ENCODE measurements at regions not wholly inside any gene's neighbourhood (a gene's known extent, or its start where the extent isn't known, plus 50 kb on each side); places are given as distances from the start of the nearest gene placed in this dataset.

GRCh38 chr14:59013672-59014298 lies 174.7 kb upstream of the DAAM1 start (continued):
- TF ChIP-seq BCLAF1 (IDR thresholded peaks at IDR 0.05), result no peak
- TF ChIP-seq ZNF678 (CRISPR knock-in tag; IDR thresholded peaks at IDR 0.05), result no peak
- TF ChIP-seq KAT2B (IDR thresholded peaks at IDR 0.05; ENCODE audit: borderline replicate concordance, low read depth, low read length), result no peak
- TF ChIP-seq ZFAT (CRISPR knock-in tag; conservative IDR thresholded peaks at IDR 0.05), result no peak
- TF ChIP-seq TFDP2 (CRISPR knock-in tag; IDR thresholded peaks at IDR 0.05), result no peak
- TF ChIP-seq ELF3 (CRISPR knock-in tag; IDR thresholded peaks at IDR 0.05), result peak; percentile 58
- no peak for TF ChIP-seq ATF7 (IDR thresholded peaks at IDR 0.05)
- TF ChIP-seq ATF7 (CRISPR knock-in tag; IDR thresholded peaks at IDR 0.05), result no peak
- TF ChIP-seq ZNF773 (CRISPR knock-in tag; IDR thresholded peaks at IDR 0.05; ENCODE audit: borderline replicate concordance), result no peak
- TF ChIP-seq TCF7 (IDR thresholded peaks at IDR 0.05; ENCODE audit: low read depth), result no peak
- TF ChIP-seq ZNF781 (CRISPR knock-in tag; IDR thresholded peaks at IDR 0.05; ENCODE audit: borderline replicate concordance, not compliant biosample characterization), result no peak
- peak; percentile 97 for TF ChIP-seq ATF3 (CRISPR knock-in tag; IDR thresholded peaks at IDR 0.05)
- no peak for TF ChIP-seq ZFP36 (IDR thresholded peaks at IDR 0.05; ENCODE audit: borderline replicate concordance, low read depth, low read length, partially characterized antibody)
- no peak for TF ChIP-seq GABPA (IDR thresholded peaks at IDR 0.05; ENCODE audit: low read depth, low read length)
- peak; percentile 66 for TF ChIP-seq GABPA (CRISPR knock-in tag; IDR thresholded peaks at IDR 0.05; ENCODE audit: low read depth)
- TF ChIP-seq MLXIP (CRISPR knock-in tag; IDR thresholded peaks at IDR 0.05; ENCODE audit: borderline replicate concordance), result no peak
- TF ChIP-seq ZNF235 (CRISPR knock-in tag; IDR thresholded peaks at IDR 0.05; ENCODE audit: borderline replicate concordance), result no peak
- no peak for TF ChIP-seq ZZZ3 (CRISPR knock-in tag; IDR thresholded peaks at IDR 0.05; ENCODE audit: borderline replicate concordance)
- no peak for TF ChIP-seq ZNF275 (CRISPR knock-in tag; IDR thresholded peaks at IDR 0.05; ENCODE audit: borderline replicate concordance)
- TF ChIP-seq ZSCAN12 (CRISPR knock-in tag; IDR thresholded peaks at IDR 0.05), result no peak
- TF ChIP-seq RAD21 (CRISPR knock-in tag; IDR thresholded peaks at IDR 0.05), result no peak
- TF ChIP-seq ZNF766 (CRISPR knock-in tag; IDR thresholded peaks at IDR 0.05; ENCODE audit: borderline replicate concordance), result no peak
- peak; percentile 29; the same call in 1 of the 2 replicates for TF ChIP-seq TSC22D2 (CRISPR knock-in tag; IDR thresholded peaks at IDR 0.05; ENCODE audit: borderline replicate concordance)

All from HepG2 (cell line).